Lower lobe of right lung (tissue), 2 donors: ENCODE measurements at regions not wholly inside any gene's neighbourhood (a gene's known extent, or its start where the extent isn't known, plus 50 kb on each side); places are given as distances from the start of the nearest gene placed in this dataset.

Experiments
- ATAC-seq, 2 donors: fragments of 200-7000 bp; cut with Tn5 transposase; one replicate each; pipeline ENCODE4 v1.9.1; 2020 to 2022; ENCODE audit warnings: mild to moderate bottlenecking in 2 of 2, moderate library complexity in 2 of 2
- DNase-seq: peaks from one replicate; pipeline ENCODE4 v3.0.0-alpha.2; 2020
- H3K27ac ChIP-seq: fragments of 200-600 bp; one replicate; pipeline ENCODE4 v1.8.0; 2022
- H3K27me3 ChIP-seq: fragments of 200-600 bp; one replicate; pipeline ENCODE4 v1.8.0; 2022; ENCODE audit warnings: low read depth
- H3K36me3 ChIP-seq: fragments of 200-600 bp; one replicate; pipeline ENCODE4 v1.8.0; 2022; ENCODE audit warnings: mild to moderate bottlenecking
- H3K4me1 ChIP-seq: fragments of 200-600 bp; one replicate; pipeline ENCODE4 v1.8.0; 2022
- H3K4me3 ChIP-seq: fragments of 200-600 bp; one replicate; pipeline ENCODE4 v1.8.0; 2022; ENCODE audit warnings: mild to moderate bottlenecking
- H3K9me3 ChIP-seq: fragments of 200-600 bp; one replicate; pipeline ENCODE4 v1.8.0; 2022
- CTCF ChIP-seq: fragments of 200-600 bp; IDR thresholded peaks from one replicate; pipeline ENCODE4 v1.8.0; 2022; ENCODE audit warnings: antibody characterized with exemption, mild to moderate bottlenecking
- intact Hi-C: fragments of 100-400 bp; cut with DNase I; formaldehyde crosslinking; loops from one replicate; pipeline ENCODE4 v1.11.0; 2022
- donor health status: DM: no; HTN: yes; CAD: no; lungs with severe emphysema.

GRCh38 chr17:68697850-68698361 is 96.7 kb upstream of the FAM20A start:
- Histone ChIP-seq H3K4me3 (no peak overlapping the region), H3K36me3 (no peaks in the 10 kb centered on the region), H3K9me3 (no peaks in the 10 kb centered on the region), H3K27me3 (no peaks in the 10 kb centered on the region), H3K4me1 (no peaks in the 10 kb centered on the region), H3K27ac (peak overlapping the region; percentile 20)
- TF ChIP-seq CTCF, result no peak
- ATAC-seq, result peak; percentile 59 to 64
- intact Hi-C loops, result no loop called here
- no peak for DNase-seq

- Histone ChIP-seq H3K4me1 (no peaks in the 10 kb centered on the region), H3K4me3 (no peak overlapping the region), H3K27ac (no peak overlapping the region), H3K36me3 (no peaks in the 10 kb centered on the region), H3K27me3 (no peaks in the 10 kb centered on the region), H3K9me3 (no peaks in the 10 kb centered on the region)
- TF ChIP-seq CTCF, result no peak
- DNase-seq (no peak), ATAC-seq (no peak)
- intact Hi-C loops, result no loop called here
Measured at GRCh38 chr17:68695659-68696058, 94.5 kb upstream of the FAM20A start.

GRCh38 chr17:68694791-68695485 is 93.8 kb upstream of the FAM20A start:
- H3K4me3 ChIP-seq, result no peak overlapping the region
- intact Hi-C loops, result no loop called here
- no peaks in the 10 kb centered on the region for H3K36me3 ChIP-seq
- H3K27ac ChIP-seq, result no peak overlapping the region
- no peak for DNase-seq
- H3K27me3 ChIP-seq, result no peaks in the 10 kb centered on the region
- H3K9me3 ChIP-seq, result no peaks in the 10 kb centered on the region
- no peaks in the 10 kb centered on the region for H3K4me1 ChIP-seq
- no peak for ATAC-seq
- no peak for TF ChIP-seq CTCF

- Histone ChIP-seq H3K9me3 (no peaks in the 10 kb centered on the region), H3K27ac (no peak overlapping the region), H3K4me1 (no peaks in the 10 kb centered on the region), H3K36me3 (no peaks in the 10 kb centered on the region), H3K27me3 (no peaks in the 10 kb centered on the region), H3K4me3 (no peak overlapping the region)
- ATAC-seq, result no peak
- intact Hi-C loops, result no loop called here
- no peak for DNase-seq
- no peak for TF ChIP-seq CTCF
Measured at GRCh38 chr17:68693896-68694295, 92.7 kb upstream of the FAM20A start.

GRCh38 chr17:68693466-68693865 is 92.3 kb upstream of the FAM20A start:
- ATAC-seq (no peak), DNase-seq (no peak)
- Histone ChIP-seq H3K36me3 (no peaks in the 10 kb centered on the region), H3K4me3 (no peak overlapping the region), H3K9me3 (no peaks in the 10 kb centered on the region), H3K27me3 (no peaks in the 10 kb centered on the region), H3K4me1 (no peaks in the 10 kb centered on the region), H3K27ac (no peak overlapping the region)
- no peak for TF ChIP-seq CTCF
- intact Hi-C loops, result no loop called here
